SKM-1 (cell line): ENCODE measurements at regions not wholly inside any gene's neighbourhood (a gene's known extent, or its start where the extent isn't known, plus 50 kb on each side); places are given as distances from the start of the nearest gene placed in this dataset.
"Not testable (repeated sequence)": the region's sequence is repeated elsewhere in the genome, so short reads cannot be mapped to it uniquely, and the experiment has no call there.

Experiments
- DNase-seq: peaks from one replicate; lab custom pipeline; 2025; ENCODE audit not compliant: unreplicated experiment; lab: John Stamatoyannopoulos, UW

DNA sequence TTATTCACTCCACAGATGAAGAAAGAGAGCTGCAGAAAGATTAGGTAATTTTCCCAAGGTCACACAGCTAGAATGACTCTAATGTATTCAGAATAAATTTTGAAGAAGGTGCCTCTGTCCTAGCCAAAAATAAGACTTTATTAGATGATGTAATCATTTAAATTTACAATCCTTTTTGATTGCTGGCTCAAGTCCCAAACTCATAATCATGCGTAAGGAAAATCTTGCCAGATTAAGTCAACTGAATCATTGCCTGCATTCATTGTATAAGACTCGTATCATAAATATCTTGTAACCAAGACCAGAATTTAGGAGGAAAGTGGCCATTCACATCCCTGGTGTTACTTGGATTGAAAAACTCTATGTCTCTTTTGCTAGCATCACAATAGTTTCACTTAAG is 53.1 kb upstream of the STK39 start:
- DNase-seq, result no peak

DNA sequence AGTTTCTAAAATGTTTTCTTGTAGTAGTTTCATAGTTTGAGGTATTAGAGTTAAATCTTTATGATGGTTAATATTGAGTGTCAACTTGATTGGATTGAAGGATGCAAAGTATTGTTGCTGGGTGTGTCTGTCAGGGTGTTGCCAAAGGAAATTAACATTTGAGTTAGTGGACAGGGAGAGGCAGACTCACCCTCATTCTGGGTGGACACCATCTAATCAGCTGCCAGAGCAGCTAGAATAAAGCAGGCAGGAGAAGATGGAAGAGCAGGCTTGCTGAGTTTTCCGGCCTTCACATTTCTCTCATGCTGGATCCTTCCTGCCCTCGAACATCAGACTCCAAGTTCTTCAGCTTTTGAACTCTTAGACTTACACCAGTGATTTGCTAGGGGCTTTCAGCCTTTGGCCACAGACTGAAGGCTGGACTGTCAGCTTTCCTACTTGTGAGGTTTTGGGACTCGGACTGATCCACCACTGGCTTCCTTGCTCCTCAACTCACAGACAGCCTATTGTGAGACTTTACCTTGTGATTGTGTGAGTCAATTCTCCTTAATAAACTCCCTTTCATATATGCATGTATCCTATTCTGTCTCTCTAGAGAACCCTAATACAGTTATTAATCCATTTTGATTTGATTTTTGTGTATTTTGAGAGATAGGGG is 56.8 kb upstream of the STK39 start:
- DNase-seq, result no peak

DNA sequence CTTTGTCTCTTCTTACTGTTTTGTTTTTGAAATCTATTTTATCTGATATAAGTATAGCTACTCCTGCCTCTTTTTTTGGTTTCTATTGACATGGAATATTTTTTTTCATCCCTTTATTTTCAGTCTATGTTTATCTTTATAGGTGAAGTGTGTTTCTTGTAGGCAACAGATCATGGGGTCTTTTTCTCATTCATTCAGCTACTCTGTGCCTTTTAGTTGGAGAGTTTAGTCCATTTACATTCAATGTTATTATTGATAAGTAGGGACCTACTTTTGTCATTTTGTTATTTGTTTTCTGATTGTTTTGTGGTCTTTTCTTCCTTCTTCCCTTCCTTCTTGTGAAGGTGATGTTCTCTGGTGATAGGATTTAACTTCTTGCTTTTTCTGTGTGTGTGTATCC is 60.0 kb upstream of the STK39 start:
- no peak for DNase-seq

DNA sequence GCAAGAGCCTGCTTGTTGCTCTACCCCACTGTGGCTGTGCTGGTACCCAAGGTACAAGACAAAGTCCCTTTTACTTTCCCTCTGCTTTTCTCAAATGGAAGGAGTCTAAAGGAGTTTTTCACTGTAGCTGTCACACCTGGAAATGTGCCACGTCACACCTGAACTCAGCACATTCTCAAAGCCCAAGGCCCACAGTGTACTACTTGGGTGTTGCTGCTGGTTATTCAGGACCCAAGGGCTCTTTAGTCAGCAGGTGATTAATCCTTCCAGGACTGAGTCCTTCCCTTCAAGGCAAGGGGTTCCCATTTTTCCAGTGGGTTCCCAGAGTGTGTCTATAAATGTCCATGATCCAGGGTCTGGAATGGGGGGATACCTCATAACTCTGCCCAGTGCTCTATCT is 63.2 kb upstream of the STK39 start:
- DNase-seq, result no peak

DNA sequence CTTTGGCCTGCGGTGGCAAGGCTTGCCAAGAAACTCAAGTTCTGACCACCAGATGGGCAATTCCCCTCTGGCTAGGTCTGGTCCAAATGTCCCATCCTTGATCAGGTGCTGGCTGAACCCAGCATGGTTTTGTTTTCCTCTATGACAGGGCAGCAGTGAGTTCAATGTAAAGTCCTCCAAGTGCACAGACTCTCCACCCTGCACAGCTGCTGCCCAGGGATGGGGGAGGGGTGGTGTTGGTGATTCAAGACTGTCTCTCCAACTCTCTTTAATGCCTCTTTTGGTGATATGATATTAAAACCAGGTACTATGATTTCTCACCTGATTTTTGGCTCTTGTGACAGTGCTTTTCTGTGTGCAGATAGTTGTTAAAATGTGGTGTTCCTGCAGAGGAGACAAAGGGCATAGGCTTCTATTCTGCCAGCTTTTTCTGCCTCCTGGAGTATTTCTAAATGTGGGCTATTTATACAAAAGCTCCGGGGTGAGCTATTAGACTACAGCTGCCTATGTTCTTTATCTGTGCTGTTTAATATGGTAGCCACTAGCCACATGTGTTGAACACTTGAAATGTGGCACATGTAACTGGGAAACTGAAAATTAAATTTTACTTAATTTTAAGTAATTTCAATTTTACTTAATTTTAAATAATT is 64.0 kb upstream of the STK39 start:
- DNase-seq, result no peak

DNA sequence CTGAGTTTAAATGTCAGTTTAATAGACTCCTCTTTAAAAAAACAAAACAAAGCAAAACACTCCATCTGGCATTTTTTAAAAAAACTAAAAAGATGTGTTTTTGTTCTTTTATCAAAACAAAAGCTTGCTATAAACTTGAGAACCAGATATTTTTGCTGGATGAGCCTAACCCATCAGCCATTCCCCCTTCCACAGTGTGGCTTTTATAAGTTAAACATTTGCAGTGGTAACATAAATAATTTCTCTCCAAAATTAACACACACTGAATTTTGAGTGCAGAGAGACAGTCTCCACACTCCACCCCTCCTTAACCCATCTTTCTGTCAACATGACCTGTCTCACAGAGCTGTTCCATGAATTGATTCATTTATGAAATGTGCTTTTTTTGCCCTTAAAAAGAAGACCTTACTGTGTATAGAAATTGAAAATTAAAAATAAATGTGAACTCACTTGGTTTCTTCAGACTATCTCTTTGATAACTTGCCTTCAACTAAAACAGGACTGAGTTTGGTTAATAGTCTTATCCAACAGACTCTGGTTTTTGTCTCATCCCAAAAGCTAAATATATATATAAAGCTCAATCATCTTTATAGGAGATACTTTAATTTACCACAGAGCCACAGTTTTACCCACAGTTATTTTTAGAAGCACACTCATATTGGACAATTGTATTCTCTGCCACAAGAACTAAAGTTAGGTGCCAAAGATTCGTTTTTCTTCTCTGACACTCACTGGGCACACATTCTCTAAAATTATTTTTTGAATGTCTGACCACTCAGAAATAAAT is 64.8 kb upstream of the STK39 start:
- DNase-seq, result no peak

DNA sequence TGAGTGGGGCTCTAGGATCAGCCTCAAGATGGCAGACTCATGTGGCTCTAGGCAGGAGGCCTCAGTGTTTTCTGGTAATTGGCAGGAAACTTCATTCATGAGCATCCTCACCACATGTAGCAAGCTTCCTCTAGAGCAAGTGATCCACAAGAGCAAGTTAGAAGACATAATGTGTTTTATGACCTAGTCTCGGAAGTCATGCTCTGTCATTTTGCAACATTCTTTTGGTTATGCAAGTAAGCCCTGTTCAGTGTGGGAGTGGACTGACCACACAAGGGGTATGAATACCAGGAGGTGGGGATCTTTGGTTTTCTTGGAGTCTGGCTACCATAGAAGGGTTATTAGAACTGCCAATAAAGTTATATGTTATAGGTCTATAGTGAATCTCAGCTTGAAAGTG is 66.8 kb upstream of the STK39 start:
- DNase-seq, result no peak

DNA sequence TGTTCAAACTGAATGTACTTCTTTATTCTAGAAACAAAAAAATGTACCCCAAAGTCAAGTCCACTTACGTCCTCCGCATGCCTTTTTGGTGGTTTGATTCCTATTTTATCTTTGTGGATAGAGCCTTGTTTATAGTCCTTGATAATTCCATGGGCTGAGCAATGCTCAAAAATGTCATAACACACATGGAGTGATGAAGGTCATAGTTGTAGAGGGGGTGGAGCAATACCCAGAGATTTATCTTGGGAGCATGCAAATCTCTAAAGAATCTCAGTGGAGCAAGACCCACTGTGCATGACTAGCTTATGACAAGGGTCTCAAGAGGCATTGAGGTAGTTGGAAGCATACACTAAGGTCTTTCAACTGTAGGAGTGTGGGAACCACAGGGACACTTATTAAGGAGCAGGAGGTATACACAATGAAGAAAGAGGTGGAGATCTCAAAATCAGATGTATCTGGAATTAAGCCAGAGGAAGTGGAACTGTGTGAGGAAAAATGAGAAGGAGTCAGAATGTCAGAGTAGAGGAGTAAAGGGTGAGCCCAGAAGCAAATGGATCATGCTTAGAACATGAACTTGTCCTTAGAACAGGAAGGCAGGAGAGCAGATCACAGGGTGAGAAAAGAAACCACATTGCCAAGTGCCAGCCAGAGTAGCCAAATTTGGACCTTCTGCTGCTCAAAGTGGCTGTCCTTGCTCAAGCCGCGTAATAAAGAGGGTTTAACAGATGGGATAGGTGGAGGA is 68.1 kb upstream of the STK39 start:
- DNase-seq, result no peak

DNA sequence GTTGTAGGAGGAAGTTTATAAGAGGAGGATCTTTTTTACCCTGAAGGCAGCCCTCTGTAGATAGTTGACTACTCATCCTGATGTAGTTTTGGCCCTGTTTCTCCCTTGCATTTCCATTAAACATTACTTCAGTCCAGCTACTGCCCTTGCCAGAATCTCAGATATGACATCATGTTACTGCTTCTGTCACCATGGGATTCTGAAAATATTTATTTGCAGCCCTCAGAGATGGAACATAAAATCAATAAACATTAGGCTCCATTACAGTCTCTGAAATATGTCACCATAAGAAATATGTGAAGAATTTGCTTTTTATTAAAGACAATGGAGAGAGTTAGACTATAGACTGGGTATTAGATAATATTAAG is 68.7 kb upstream of the STK39 start:
- no peak for DNase-seq

DNA sequence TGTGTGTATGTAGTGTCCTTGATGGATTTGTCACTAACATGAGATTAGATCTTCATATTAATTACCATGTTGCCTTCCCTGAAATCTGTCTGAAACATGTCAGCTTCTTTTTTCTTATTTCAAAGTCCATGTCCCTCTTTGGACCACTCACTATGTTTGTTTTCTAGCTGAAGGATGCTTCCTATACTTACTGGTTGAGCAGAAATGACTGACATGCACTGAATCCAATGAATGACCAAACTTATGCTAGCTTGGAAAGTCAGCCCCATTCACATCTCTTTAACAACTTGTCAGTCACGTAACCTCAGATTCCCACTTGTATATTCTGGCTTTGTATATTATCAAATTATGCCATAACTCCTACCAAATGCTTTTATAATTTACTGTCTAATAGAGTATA is 69.9 kb upstream of the STK39 start:
- DNase-seq, result no peak

DNA sequence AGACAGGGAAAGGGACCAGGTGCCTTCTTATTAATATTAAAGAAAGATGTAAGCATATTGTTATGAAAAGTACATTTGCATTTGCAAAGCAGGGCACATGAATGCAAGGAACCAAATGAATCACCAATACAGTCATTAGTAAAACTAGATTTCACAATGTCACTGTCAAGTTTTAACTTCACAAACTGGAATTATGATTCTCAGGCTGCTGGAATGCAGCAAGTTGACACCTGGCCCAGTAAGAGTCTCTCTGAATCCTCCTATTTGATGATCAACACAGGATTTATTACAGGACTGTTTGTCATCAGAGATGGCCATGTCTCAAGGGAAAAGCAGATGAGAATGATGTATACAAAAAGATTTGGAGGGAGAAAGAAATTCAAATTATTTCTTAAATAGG is 72.9 kb upstream of the STK39 start:
- no peak for DNase-seq

DNA sequence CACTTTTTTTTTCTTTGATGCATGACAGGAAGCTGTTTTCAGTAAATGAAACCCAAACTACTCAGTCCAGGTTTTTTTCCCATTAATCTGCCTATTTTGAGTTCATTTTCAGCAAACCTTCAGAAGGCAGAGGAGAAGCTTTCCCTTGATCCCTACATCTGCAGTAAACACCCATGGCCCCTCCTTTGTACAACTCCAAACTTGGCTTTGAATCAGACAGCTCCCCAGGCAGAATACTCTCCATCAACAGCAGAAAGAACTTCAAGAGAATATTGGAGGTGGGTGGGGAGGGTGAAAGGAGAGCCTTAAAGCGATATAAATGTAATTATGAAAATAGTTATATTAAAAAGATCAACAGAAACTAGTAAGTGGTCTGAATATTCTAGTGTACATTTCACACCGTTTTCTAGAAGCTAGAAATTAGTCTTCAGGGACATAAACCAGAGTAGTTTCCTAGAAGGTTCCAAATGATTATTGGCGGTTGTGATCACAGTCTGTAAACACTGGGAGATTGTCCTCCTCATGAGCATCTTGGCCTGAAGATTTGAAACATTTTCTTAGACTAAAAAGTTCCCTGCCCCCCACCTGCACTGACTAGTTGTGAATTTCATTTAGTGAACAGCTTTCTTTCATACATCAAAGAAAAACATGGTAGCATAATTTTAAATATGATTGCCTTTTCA is 75.1 kb upstream of the STK39 start:
- DNase-seq, result no peak

DNA sequence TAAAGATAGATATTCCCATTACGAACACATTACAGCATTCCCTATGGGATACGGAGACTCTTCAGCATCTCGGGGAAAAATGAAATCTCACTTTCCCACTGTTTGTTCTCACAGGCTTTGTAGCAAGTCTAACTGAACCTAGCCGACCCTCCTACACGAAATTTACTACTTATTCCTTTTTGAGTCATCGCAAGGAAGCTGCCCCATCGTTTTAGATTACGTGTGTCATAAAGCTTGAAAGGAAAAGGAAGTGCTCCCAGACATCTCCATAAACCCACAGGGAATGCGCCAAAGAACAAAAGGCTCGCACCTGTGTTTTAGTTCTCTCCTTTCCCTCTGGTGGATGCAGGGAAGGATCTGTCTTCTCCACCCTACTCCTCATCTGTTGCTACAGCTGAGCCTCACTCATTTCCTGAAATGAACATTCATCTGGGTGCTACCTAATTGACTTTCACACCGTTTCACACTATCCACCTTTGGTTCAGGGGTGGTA is 76.2 kb upstream of the STK39 start:
- no peak for DNase-seq

DNA sequence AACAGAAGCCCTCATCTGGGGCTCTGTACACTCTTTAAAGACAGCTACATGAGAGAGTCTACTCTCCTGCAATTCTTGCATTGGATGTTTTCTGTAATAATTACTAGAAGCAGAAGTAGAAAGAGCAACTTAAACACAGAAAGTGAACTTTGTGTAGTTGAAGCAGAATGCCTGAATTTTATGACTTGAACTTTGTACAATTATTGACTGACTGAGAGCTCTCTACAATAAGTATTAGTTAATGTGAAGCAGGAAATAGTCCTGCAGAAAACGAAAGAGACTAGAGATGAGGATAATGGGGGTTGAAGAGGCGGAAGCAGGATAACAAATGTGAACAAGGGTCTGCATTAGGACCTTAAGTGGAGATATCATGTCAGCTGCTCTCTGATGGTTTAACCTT is 79.2 kb upstream of the STK39 start:
- DNase-seq, result no peak

DNA sequence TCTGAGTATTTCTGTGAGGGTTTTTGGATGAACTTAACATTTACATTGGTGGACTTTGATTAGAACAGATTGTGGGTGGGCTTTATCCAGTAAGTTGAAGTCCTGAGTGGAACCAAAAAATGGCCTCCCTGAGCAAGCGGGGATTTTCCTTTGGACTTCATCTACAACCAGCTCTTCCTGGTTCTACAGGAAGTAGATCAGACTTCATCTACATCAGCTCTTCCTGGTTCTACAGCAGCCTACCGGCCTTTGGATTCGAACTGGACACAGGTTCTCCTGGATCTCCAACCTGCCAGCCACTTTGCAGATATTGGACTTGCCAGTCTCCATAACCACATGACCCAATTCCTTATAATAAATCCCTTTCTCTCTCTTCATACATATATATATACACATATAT is 79.9 kb upstream of the STK39 start:
- DNase-seq, result no peak

DNA sequence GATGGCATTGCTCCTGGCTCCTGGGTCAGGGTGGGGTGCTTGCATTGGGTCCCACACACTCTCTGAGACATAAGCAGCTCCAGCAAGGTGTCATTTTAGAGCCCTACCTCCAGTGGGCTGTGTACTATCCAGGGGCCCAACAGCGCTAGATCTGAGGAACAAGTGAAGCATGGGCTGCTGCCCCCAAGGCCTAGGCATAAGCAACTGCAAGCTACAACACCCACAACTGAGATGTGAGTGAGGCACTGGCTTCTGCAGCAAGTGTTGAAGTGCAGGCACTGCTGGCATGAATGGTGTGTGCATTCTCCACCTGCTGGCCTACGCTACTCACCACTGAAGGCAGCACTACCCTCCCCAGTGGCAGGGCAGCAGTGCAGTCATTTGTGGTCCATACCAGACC is 81.0 kb upstream of the STK39 start:
- no peak for DNase-seq

DNA sequence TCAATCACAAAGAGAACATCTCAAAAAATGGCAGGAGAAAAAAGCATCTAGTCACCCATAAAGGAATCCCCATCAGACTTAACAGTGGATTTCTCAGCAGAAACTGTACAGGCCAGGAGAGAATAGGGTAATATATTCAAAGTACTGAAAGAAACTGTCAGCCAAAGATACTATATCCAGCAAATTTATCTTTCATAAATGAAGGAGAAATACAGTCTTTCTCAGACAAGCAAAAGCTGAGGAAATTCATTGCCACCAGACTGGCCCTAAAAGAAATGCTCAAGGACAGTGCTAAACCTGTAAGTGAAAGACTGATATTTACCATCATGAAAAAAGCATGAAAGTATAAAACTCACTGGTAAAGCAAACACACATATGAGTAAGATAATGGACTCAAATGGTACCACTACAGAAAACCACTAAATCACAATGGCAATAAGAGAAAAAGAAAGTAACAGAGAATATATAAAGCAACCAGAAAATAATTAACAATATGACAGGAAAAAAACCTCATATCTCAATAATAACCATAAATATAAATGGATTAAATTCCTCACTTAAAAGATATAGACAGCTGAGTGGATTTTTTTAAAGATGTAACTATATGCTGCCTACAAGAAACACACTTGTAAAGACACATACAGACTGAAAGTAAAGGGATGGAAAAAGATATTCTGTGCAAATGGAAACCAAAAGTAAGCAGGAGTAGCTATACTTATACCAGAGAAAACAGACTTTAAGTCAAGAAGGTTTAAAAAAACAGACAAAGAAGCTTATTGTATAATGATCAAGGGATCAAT is 83.4 kb upstream of the STK39 start:
- no peak for DNase-seq

DNA sequence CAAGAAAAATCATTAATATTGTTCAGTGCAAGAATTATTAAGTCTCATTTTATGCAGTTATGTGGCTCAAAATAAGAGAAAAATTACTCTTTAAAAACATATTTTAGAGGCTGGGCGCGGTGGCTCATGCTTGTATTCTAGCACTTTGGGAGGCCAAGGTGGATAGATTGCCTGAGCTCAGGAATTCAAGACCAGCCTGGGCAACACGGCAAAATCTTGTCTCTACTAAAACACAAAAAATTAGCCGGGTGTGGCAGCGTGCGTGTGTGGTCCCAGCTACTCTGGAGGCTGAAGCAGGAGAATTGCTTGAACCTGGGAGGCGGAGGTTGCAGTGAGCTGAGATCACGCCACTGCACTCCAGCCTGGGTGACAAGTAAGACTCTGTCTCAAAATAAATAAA is 87.9 kb upstream of the STK39 start:
- DNase-seq, result not testable (repeated sequence)

DNA sequence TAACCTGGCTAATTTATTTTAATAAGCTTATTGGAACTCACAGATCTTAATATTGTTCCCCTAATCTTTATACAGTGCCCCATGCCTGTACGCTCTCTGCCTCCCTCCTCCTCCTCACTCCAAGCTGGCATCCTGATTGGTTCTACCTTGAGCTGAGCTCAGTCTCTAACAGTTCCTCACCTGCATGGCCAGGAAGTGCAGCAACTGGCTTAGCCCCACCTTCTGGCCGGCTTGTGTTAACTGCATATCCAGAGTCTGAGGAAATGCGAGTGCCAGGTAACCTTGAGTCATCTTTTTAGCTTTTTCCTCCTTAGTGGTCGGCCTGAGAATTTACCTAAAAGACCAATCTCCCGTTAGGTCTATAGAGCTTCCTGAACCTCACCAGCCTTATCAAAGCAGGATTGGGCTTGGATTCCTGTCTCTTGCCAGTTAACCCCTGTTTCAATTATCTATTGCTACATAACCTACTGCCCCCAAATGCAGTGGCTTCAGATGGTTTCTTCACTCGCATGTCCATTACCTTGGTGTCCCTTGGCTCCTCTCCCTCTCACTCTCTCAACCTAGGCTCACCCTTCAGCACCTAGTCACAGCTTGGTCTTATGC is 89.5 kb upstream of the STK39 start:
- no peak for DNase-seq

DNA sequence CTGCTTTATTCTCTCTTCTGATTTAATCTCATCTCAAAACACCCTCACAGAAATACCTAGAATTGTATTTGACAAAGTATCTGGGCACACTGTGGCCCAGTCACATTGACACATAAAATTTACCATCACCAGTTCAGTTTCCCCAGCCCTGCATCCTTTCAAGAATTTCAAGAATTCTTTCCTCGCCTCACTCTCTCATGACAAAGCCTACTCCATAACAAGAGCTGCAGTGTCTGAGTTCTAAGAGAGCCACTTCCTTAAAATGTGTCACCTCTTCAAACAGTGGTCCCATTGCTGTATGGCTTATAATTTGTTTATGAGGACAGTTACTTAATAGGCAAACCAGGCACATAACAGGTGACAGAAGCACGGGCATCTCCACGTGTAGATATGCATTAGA is 90.9 kb upstream of the STK39 start:
- DNase-seq, result no peak
